Right lobe of liver (tissue), 6 donors: ENCODE measurements at regions not wholly inside any gene's neighbourhood (a gene's known extent, or its start where the extent isn't known, plus 50 kb on each side); places are given as distances from the start of the nearest gene placed in this dataset.
"Not testable (repeated sequence)": the region's sequence is repeated elsewhere in the genome, so short reads cannot be mapped to it uniquely, and the experiment has no call there.

ENCODE experiments used
- ATAC-seq, 4 donors: fragments of 200-7000 bp; cut with Tn5 transposase; one replicate each; pipeline ENCODE4 v1.9.1; 2020; ENCODE audit warnings: mild to moderate bottlenecking in 4 of 4, moderate library complexity in 4 of 4
- DNase-seq, 3 donors: peaks; one replicate each; pipeline ENCODE4 v3.0.0-alpha.2; 2020
- H3K27ac ChIP-seq, 3 donors: fragments of 200-600 bp; one replicate each; pipeline ENCODE4 v1.8.0; 2022
- H3K27me3 ChIP-seq, 2 donors: fragments of 200-600 bp; one replicate each; pipeline ENCODE4 v1.8.0; 2022
- H3K36me3 ChIP-seq, 4 donors: fragments of 200-600 bp; sonication (generic) in 1 of 4; one replicate each; pipeline versions ENCODE4 v1.5.1 to v1.8.0; 2017 to 2022; ENCODE audit warnings: control low read depth in 1 of 4
- H3K4me1 ChIP-seq, 4 donors: fragments of 200-600 bp; sonication (generic) in 1 of 4; one replicate each; pipeline versions ENCODE4 v1.5.1 to v1.8.0; 2017 to 2022; ENCODE audit warnings: control low read depth in 1 of 4
- H3K4me3 ChIP-seq, 3 donors: fragments of 200-600 bp; one replicate each; pipeline ENCODE4 v1.8.0; 2022
- H3K9me3 ChIP-seq, 4 donors: fragments of 200-600 bp; sonication (generic) in 1 of 4; one replicate each; pipeline versions ENCODE4 v1.5.1 to v1.8.0; 2017 to 2022; ENCODE audit warnings: control low read depth in 1 of 4
- POLR2A ChIP-seq: fragments of 450-650 bp; IDR thresholded peaks from one replicate; pipeline ENCODE4 v1.6.1; 2017; ENCODE audit warnings: antibody characterized with exemption, mild to moderate bottlenecking
- WGBS: methylation state at CpG from one replicate; pipeline ENCODE4 v1.1.6; 2018; ENCODE audit warnings: low coverage, low lambda C conversion rate; ENCODE audit not compliant: insufficient coverage; ENCODE audit errors: missing lambda C conversion rate; 5-methylcytosine and 5-hydroxymethylcytosine counted together
- intact Hi-C, 2 donors: fragments of 100-400 bp; cut with DNase I; formaldehyde crosslinking; loops; one replicate each; pipeline versions ENCODE4 v1.11.2 to v1.14.1; 2022
- TF ChIP-seq, protein P1 (sequence below), 4 donors: fragments of 200-600 bp in 3 of 4; fragments of 450-650 bp in 1 of 4; IDR thresholded peaks; one replicate each; pipeline versions ENCODE4 v1.5.1 to v1.8.0; 2016 to 2022; ENCODE audit warnings: antibody characterized with exemption in 4 of 4, mild to moderate bottlenecking in 2 of 4
- donor health status: DM: no; HTN: yes; CAD: no.
- donor health status: DM: no; HTN: no; CAD: no.
- donor health status: DM: no; HTN: no; CAD: no.
- donor health status: DM: no; HTN: yes; CAD: no.
- donor health status: DM: no; HTN: yes; CAD: no.

DNA sequence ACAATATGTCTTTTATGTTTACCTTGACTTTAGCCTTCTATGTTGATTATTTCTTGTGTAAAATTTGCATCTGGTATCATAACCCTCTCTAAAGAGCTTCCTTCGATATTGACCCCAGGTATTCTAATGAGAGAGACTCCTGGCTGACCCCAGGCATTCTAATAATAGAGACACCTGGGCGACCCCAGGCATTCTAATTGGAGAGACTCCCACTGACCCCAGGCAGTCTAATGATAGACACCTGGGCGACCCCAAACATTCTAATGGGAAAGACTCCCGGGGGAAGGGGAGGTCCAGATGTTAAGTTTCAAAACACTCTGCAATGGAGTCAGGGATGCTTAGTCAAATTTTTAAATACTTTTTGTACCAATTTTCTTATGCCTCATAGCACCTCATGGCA is 726.4 kb downstream of the COL12A1 start:
- 69% methylated on average over 4 of the region's 4 CpGs for whole genome bisulfite sequencing
- TF ChIP-seq, protein P1, sequence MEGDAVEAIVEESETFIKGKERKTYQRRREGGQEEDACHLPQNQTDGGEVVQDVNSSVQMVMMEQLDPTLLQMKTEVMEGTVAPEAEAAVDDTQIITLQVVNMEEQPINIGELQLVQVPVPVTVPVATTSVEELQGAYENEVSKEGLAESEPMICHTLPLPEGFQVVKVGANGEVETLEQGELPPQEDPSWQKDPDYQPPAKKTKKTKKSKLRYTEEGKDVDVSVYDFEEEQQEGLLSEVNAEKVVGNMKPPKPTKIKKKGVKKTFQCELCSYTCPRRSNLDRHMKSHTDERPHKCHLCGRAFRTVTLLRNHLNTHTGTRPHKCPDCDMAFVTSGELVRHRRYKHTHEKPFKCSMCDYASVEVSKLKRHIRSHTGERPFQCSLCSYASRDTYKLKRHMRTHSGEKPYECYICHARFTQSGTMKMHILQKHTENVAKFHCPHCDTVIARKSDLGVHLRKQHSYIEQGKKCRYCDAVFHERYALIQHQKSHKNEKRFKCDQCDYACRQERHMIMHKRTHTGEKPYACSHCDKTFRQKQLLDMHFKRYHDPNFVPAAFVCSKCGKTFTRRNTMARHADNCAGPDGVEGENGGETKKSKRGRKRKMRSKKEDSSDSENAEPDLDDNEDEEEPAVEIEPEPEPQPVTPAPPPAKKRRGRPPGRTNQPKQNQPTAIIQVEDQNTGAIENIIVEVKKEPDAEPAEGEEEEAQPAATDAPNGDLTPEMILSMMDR (IDR thresholded peaks at IDR 0.05): no peak
- no peak for TF ChIP-seq POLR2A

DNA sequence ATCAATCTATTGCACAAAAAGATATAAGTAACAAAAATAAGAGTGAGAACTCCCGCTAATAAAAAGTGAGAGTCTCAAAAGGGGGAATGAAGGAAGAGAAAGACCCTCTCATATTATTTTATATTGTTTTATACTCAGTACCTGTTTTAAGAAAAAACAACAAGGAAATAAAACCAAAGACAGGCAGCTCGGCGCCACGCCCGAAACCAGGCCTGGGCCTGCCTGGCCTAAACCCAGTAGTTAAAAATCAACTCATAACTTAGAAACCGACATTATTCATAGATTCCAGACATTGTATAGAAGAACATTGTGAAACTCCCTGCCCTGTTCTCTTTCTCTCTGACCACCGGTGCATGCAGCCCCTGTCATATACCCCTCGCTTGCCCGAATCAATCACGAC is 731.8 kb downstream of the COL12A1 start:
- intact Hi-C loops, H3K36me3 ChIP-seq, H3K4me1 ChIP-seq, H3K27ac ChIP-seq, H3K9me3 ChIP-seq, H3K4me3 ChIP-seq, ATAC-seq, H3K27me3 ChIP-seq, DNase-seq: not testable (repeated sequence)
- WGBS: 89% methylated on average over 10 of the region's 10 CpGs

More for the DNA sequence above, 726.4 kb downstream of the COL12A1 start:
- ATAC-seq (no peak), DNase-seq (no peak)
- H3K9me3 ChIP-seq: no peaks in the 10 kb centered on the region
- H3K36me3 ChIP-seq: no peaks in the 10 kb centered on the region
- H3K27ac ChIP-seq: no peak overlapping the region
- H3K4me3 ChIP-seq: no peak overlapping the region
- H3K4me1 ChIP-seq: no peaks in the 10 kb centered on the region
- H3K27me3 ChIP-seq: no peaks in the 10 kb centered on the region
- intact Hi-C loops: no loop called here

DNA sequence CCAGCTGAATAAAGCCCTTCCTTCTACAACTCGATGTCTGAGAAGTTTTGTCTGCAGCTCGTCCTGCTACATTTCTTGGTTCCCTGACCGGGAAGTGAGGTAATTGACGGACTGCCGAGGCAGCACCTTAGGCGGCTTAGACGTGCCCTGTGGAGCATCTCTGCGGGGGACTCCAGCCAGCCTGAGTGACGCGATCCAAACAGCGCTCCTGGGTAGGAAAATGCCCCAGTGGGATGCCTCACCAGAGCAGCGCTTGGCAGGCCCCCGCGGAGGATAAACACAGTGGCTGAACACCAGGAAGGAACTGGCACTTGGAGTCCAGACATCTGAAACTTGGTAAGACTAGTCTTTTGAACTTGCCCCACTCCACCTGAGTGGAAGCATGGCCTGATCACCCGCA is 737.3 kb downstream of the COL12A1 start:
- H3K4me3 ChIP-seq, H3K9me3 ChIP-seq, ATAC-seq, DNase-seq, H3K36me3 ChIP-seq, intact Hi-C loops, H3K4me1 ChIP-seq, H3K27ac ChIP-seq, H3K27me3 ChIP-seq: not testable (repeated sequence)
- WGBS: 83% methylated on average over 1 of the region's 15 CpGs

DNA sequence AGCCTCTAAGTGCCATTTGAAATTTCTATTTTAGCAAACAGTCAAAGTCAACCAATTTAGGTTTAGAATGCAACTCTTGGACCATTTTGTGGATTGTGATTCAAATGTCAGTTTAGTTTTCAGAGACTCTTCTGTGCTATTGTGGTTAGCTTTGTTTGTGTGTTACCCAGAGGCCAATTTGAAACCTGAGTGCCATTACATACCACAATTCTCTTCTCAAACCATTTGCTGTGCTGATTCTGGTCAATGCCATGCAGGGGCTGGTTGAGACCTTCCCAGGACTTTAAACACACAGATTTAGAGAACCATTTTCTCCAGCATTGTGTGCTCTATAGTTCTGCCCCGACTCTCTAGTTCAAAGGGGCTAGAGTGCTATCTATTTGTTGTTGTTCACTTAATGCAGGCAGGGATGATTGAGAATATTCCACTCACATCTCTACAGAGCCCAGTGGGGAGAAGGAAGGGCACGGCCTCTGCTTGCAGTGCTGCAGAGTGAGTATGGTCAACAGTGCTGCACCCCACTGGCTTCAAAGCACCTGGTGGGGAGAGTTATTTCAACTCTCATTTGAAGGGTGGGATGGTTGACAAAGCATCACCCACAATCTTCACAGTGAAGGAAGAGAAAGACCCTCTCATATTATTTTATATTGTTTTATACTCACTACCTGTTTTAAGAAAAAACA is 738.2 kb downstream of the COL12A1 start:
- Histone ChIP-seq H3K27ac (no peak overlapping the region), H3K4me3 (no peak overlapping the region), H3K27me3 (no peaks in the 10 kb centered on the region), H3K4me1 (no peaks in the 10 kb centered on the region), H3K9me3 (no peaks in the 10 kb centered on the region), H3K36me3 (no peaks in the 10 kb centered on the region)
- intact Hi-C loops: no loop called here
- 64% methylated on average over 2 of the region's 2 CpGs for WGBS
- no peak for DNase-seq
- TF ChIP-seq, protein P1 (IDR thresholded peaks at IDR 0.05): no peak
- TF ChIP-seq POLR2A: no peak
- no peak for ATAC-seq

DNA sequence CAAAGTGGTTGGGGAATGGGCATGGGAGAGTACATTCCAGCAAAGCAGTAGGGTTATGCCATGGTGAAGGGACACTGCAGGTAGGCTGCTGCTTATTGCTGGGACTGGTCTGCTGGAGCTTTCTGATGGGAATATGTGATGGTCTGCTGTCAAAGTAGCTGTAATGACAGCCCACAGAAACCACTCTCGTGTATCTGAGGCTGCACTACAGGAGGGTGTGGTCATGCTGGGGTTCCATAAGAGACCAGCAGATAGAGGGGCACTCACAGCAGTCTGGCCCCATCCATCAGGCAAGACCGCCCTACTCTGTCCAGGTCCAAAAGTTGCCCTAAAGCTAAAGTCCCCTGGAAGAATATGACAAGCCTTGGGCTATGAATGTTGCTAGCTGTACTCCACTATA is 739.3 kb downstream of the COL12A1 start:
- 57% methylated on average over 1 of the region's 2 CpGs for WGBS
- Histone ChIP-seq H3K36me3 (no peaks in the 10 kb centered on the region), H3K9me3 (no peaks in the 10 kb centered on the region), H3K27ac (no peak overlapping the region), H3K4me1 (no peaks in the 10 kb centered on the region), H3K4me3 (no peak overlapping the region), H3K27me3 (no peaks in the 10 kb centered on the region)
- TF ChIP-seq POLR2A: no peak
- TF ChIP-seq, protein P1 (IDR thresholded peaks at IDR 0.05): no peak
- DNase-seq (no peak), ATAC-seq (no peak)
- intact Hi-C loops: no loop called here
